ENCODE measurements at regions not wholly inside any gene's neighbourhood (a gene's known extent, or its start where the extent isn't known, plus 50 kb on each side); places are given as distances from the start of the nearest gene placed in this dataset.
A peak's percentile ranks its signal among the peaks of the same experiment; 100 is the strongest.

- DNase-seq (ENCODE audit: insufficient read length, low spot score) (no peak), FAIRE-seq (no peak)
- TF ChIP-seq CTCF (IDR thresholded peaks at IDR 0.05; ENCODE audit: insufficient read depth, missing control alignments) = no peak
Observed at GRCh38 chr9:27880635-27881034, 307.4 kb upstream of the C9orf72 start.

GRCh38 chr9:27888661-27889295 lies 315.5 kb upstream of the C9orf72 start:
- DNase-seq (ENCODE audit: insufficient read length, low spot score) (no peak), FAIRE-seq (peak; percentile 53)
- peak; percentile 23 for TF ChIP-seq CTCF (IDR thresholded peaks at IDR 0.05; ENCODE audit: insufficient read depth, missing control alignments)

GRCh38 chr9:27924502-27924901 lies 351.2 kb upstream of the C9orf72 start:
- no peak for FAIRE-seq
- TF ChIP-seq CTCF (IDR thresholded peaks at IDR 0.05; ENCODE audit: insufficient read depth, missing control alignments) = no peak
- no peak for DNase-seq (ENCODE audit: insufficient read length, low spot score)

- DNase-seq (ENCODE audit: insufficient read length, low spot score) (no peak), FAIRE-seq (no peak)
- TF ChIP-seq CTCF (IDR thresholded peaks at IDR 0.05; ENCODE audit: insufficient read depth, missing control alignments) = no peak
Observed at GRCh38 chr9:27925815-27926214, 352.5 kb upstream of the C9orf72 start.

GRCh38 chr9:27929841-27930240 lies 356.6 kb upstream of the C9orf72 start:
- no peak for TF ChIP-seq CTCF (IDR thresholded peaks at IDR 0.05; ENCODE audit: insufficient read depth, missing control alignments)
- FAIRE-seq = no peak
- no peak for DNase-seq (ENCODE audit: insufficient read length, low spot score)

- FAIRE-seq (no peak), DNase-seq (ENCODE audit: insufficient read length, low spot score) (no peak)
- no peak for TF ChIP-seq CTCF (IDR thresholded peaks at IDR 0.05; ENCODE audit: insufficient read depth, missing control alignments)
Observed at GRCh38 chr9:27933210-27934025, 360.1 kb upstream of the C9orf72 start.

GRCh38 chr9:27934471-27934870 lies 361.2 kb upstream of the C9orf72 start:
- no peak for TF ChIP-seq CTCF (IDR thresholded peaks at IDR 0.05; ENCODE audit: insufficient read depth, missing control alignments)
- no peak for DNase-seq (ENCODE audit: insufficient read length, low spot score)
- FAIRE-seq = no peak

Data from D721Med (cell line).